ENCODE measurements at regions not wholly inside any gene's neighbourhood (a gene's known extent, or its start where the extent isn't known, plus 50 kb on each side); places are given as distances from the start of the nearest gene placed in this dataset.
"Not testable (repeated sequence)": the region's sequence is repeated elsewhere in the genome, so short reads cannot be mapped to it uniquely, and the experiment has no call there.

GRCh38 chr21:23574932-23575331, 2032.3 kb downstream of the MRPL39 start:
- H4K20me1 ChIP-seq (replicated peaks; ENCODE audit: control insufficient read depth, extremely low read depth, insufficient read depth, low read length), result no peaks in the 10 kb centered on the region
- FAIRE-seq (no peak), DNase-seq (ENCODE audit: low read depth, low spot score) (no peak)
- no peaks in the 10 kb centered on the region for H3K27me3 ChIP-seq (ENCODE audit: control insufficient read depth in 2 of 2, insufficient read depth in 2 of 2, low read length in 2 of 2)
- H3K9me3 ChIP-seq (replicated peaks; ENCODE audit: control insufficient read depth, insufficient read depth, low read length), result no peaks in the 10 kb centered on the region
- dilution Hi-C loops (cut with MboI; ENCODE audit: extremely low pct_ligation_motif_present, low sequenced_read_pairs) (no loop called here), intact Hi-C loops (cut with micrococcal nuclease) (no loop called here)
- H3K4me3 ChIP-seq (replicated peaks in 1 of 3; ENCODE audit: insufficient read depth in 1 of 3, low read depth in 1 of 3, low read length in 3 of 3), result no peak overlapping the region
- no peak overlapping the region for H3K27ac ChIP-seq (ENCODE audit: insufficient read depth, low read depth, low read length)
- ChIA-PET POLR2A (interaction anchor here (0.7 kb wide), 1 partner anchor 1957 kb away, joined by 3 read pairs; no protein-coding TSS in a partner anchor), CTCF (no interaction called here)
- TF ChIP-seq GATA2 (IDR thresholded peaks at IDR 0.05; ENCODE audit: insufficient read depth, insufficient read length, low read depth, low read length), result no peak
- no peak for TF ChIP-seq FOS (IDR thresholded peaks at IDR 0.05; ENCODE audit: borderline replicate concordance, insufficient read depth, low read length)
- no peak for TF ChIP-seq POLR2A (IDR thresholded peaks at IDR 0.05; ENCODE audit: low read depth, low read length)
- no peak for TF ChIP-seq MYC (IDR thresholded peaks at IDR 0.05; ENCODE audit: low read depth, low read length)
- no peak for TF ChIP-seq CTCF (IDR thresholded peaks at IDR 0.05; ENCODE audit: extremely low read depth in 1 of 2, insufficient read depth in 1 of 2, low read depth in 1 of 2, low read length in 2 of 2)
- no peak for TF ChIP-seq POLR2AphosphoS5 (IDR thresholded peaks at IDR 0.05; ENCODE audit: insufficient read depth, low read depth, low read length)
- TF ChIP-seq EZH2 (IDR thresholded peaks at IDR 0.05; ENCODE audit: borderline replicate concordance, low read depth, low read length, severe bottlenecking), result no peak
- no peak for TF ChIP-seq JUN (IDR thresholded peaks at IDR 0.05; ENCODE audit: borderline replicate concordance, insufficient read depth, insufficient read length, low read depth)
- no peak for TF ChIP-seq MAX (IDR thresholded peaks at IDR 0.05; ENCODE audit: insufficient read depth, insufficient read length)
- no TSS peak for BruUV-seq (replicated peaks)
- H3K4me1 ChIP-seq (ENCODE audit: control insufficient read depth, extremely low read depth, insufficient read depth, low read length), result no peaks in the 10 kb centered on the region
- no peak overlapping the region for H3K9ac ChIP-seq (replicated peaks; ENCODE audit: extremely low read depth, insufficient read depth, low read length)
- H3K9me1 ChIP-seq (replicated peaks; ENCODE audit: control insufficient read depth, extremely low read depth, insufficient read depth, low read length), result no peaks in the 10 kb centered on the region
- no peaks in the 10 kb centered on the region for H3K79me2 ChIP-seq (ENCODE audit: control insufficient read depth, insufficient read depth, low read length)
- H2AFZ ChIP-seq (ENCODE audit: low read depth, low read length), result no peak overlapping the region
- no peak overlapping the region for H3K4me2 ChIP-seq (ENCODE audit: insufficient read depth, low read length)
- no peaks in the 10 kb centered on the region for H3K36me3 ChIP-seq (ENCODE audit: control insufficient read depth in 2 of 2, extremely low read depth in 1 of 2, insufficient read depth in 2 of 2, low read length in 2 of 2)

- H3K27me3 ChIP-seq (ENCODE audit: control insufficient read depth in 2 of 2, insufficient read depth in 2 of 2, low read length in 2 of 2); intact Hi-C loops (cut with micrococcal nuclease); H3K4me3 ChIP-seq (replicated peaks in 1 of 3; ENCODE audit: insufficient read depth in 1 of 3, low read depth in 1 of 3, low read length in 3 of 3); H3K4me1 ChIP-seq (ENCODE audit: control insufficient read depth, extremely low read depth, insufficient read depth, low read length); H3K9me1 ChIP-seq (replicated peaks; ENCODE audit: control insufficient read depth, extremely low read depth, insufficient read depth, low read length); BruUV-seq (replicated peaks); H4K20me1 ChIP-seq (replicated peaks; ENCODE audit: control insufficient read depth, extremely low read depth, insufficient read depth, low read length); H2AFZ ChIP-seq (ENCODE audit: low read depth, low read length); H3K9me3 ChIP-seq (replicated peaks; ENCODE audit: control insufficient read depth, insufficient read depth, low read length); dilution Hi-C loops (cut with MboI; ENCODE audit: extremely low pct_ligation_motif_present, low sequenced_read_pairs); H3K4me2 ChIP-seq (ENCODE audit: insufficient read depth, low read length); DNase-seq (ENCODE audit: low read depth, low spot score); FAIRE-seq; H3K9ac ChIP-seq (replicated peaks; ENCODE audit: extremely low read depth, insufficient read depth, low read length); CTCF ChIA-PET; H3K27ac ChIP-seq (ENCODE audit: insufficient read depth, low read depth, low read length); H3K36me3 ChIP-seq (ENCODE audit: control insufficient read depth in 2 of 2, extremely low read depth in 1 of 2, insufficient read depth in 2 of 2, low read length in 2 of 2); H3K79me2 ChIP-seq (ENCODE audit: control insufficient read depth, insufficient read depth, low read length); POLR2A ChIA-PET: not testable (repeated sequence)
Observed at GRCh38 chr21:23548924-23549323, 2058.4 kb downstream of the MRPL39 start.

Measured in endothelial cell of umbilical vein (primary cell).